Astrocyte of the spinal cord (primary cell): ENCODE measurements at regions not wholly inside any gene's neighbourhood (a gene's known extent, or its start where the extent isn't known, plus 50 kb on each side); places are given as distances from the start of the nearest gene placed in this dataset.

Experiments
- DNase-seq: peaks from one replicate; pipeline ENCODE4 v3.0.0; 2011; ENCODE audit warnings: low read depth, low spot score
- H3K4me3 ChIP-seq: 2 replicates; pipeline ENCODE4 v1.5.1; 2011; ENCODE audit warnings: low read depth, mild to moderate bottlenecking, low read length, moderate library complexity
- in situ Hi-C: cut with HindIII; loops from 2 replicates; pipeline ENCODE4 v1.10.0; 2017; ENCODE audit warnings: low sequenced_read_pairs
- TF ChIP-seq, protein P1 (sequence below): IDR thresholded peaks from 2 replicates; pipeline ENCODE4 v1.5.1; 2012; ENCODE audit warnings: low read depth, mild to moderate bottlenecking, low read length, inconsistent platforms

DNA sequence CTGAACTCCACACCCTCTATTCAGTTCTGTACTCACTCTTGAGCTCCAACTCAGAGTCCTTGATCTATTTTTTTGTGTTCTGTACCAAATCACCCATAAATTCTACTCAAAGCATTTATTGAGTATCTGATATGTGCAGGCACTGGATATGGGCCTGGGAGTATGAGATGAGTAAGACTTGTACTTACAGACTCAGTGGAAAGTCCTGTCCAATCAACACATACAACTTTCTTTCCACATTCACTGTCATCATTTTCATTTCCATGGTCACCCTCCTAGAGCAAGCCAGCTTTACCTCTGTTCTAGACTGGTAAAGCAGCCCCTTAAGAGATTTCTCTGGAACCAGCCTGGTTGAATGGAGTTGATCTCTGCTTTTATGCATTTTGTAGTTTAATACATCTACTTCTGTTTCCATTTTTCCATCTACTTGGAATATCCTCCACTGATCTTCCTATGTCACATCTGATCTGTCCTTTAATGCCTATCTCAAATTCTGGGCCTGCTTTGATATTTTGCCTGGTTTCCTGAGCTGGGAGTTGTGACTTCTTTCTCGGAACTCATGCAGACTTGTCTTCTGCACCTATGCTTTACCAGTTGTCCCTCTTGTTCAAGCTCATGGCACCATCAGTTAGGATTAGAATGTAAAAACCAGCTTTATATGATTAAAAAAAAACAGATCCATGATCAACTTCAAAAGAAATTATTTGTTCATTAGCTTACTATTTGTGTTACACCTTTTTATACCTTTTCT lies 96.9 kb upstream of the GLS start:
- in situ Hi-C loops = no loop called here
- TF ChIP-seq, protein P1, sequence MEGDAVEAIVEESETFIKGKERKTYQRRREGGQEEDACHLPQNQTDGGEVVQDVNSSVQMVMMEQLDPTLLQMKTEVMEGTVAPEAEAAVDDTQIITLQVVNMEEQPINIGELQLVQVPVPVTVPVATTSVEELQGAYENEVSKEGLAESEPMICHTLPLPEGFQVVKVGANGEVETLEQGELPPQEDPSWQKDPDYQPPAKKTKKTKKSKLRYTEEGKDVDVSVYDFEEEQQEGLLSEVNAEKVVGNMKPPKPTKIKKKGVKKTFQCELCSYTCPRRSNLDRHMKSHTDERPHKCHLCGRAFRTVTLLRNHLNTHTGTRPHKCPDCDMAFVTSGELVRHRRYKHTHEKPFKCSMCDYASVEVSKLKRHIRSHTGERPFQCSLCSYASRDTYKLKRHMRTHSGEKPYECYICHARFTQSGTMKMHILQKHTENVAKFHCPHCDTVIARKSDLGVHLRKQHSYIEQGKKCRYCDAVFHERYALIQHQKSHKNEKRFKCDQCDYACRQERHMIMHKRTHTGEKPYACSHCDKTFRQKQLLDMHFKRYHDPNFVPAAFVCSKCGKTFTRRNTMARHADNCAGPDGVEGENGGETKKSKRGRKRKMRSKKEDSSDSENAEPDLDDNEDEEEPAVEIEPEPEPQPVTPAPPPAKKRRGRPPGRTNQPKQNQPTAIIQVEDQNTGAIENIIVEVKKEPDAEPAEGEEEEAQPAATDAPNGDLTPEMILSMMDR = no peak
- DNase-seq = no peak

DNA sequence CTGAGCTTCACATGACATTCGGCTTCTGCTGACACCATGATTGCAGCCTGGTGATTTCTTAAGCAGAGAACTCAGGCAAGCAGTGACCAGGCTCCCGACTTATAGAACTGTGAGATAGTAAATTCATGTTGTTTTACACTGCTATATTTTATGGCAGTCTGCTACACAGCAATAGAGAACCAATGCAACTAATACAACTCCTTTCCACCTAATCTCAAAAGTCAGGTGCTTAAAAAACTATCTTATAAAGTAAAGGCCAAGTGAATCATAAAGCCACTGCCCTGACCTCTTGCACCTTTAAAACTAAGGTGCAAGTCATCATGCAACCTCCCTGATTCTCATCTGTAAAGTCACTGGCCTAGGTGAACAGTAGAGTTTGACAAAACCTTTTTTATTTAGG lies 95.3 kb upstream of the GLS start:
- DNase-seq = no peak
- TF ChIP-seq, protein P1 = no peak
- no peak overlapping the region for H3K4me3 ChIP-seq
- in situ Hi-C loops = no loop called here

More for the DNA sequence above, 96.9 kb upstream of the GLS start:
- H3K4me3 ChIP-seq = no peak overlapping the region

DNA sequence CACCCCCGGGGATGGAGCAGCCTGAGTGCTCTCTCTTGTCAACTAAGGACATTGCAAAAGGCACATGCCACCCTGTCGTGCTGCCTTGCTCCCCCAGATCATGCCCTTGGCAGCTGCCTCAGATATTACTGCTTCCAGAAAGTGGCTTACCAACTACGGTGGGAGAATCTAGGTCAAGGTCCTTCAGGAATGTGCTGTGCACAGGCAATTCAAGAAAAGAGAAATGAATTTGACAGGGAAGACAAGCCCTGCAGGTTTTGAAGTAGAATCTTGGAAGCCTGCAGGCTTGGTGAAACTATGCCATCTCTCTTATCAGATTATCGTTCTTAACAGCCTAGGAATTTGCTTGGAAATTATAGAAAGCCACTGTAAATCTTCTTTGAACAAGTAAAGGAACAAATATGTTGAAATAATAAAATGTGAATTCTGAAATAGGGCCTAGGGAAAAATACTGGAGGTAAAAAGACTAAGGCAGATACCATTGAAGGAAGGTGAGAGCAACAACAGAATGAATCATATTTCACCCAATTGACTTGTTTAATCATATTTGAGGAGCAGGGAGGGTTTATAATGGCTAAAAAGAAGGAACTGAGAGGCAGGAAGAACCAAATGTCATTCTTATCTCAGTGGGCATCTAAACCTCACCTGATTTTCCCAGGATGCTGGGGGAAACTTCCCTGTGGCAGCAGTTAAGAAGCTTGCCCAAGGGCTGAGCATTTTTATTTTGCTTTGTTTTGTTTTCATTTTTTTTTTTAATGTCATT lies 94.0 kb upstream of the GLS start:
- no peak overlapping the region for H3K4me3 ChIP-seq
- in situ Hi-C loops = no loop called here
- no peak for DNase-seq
- TF ChIP-seq, protein P1 = no peak

DNA sequence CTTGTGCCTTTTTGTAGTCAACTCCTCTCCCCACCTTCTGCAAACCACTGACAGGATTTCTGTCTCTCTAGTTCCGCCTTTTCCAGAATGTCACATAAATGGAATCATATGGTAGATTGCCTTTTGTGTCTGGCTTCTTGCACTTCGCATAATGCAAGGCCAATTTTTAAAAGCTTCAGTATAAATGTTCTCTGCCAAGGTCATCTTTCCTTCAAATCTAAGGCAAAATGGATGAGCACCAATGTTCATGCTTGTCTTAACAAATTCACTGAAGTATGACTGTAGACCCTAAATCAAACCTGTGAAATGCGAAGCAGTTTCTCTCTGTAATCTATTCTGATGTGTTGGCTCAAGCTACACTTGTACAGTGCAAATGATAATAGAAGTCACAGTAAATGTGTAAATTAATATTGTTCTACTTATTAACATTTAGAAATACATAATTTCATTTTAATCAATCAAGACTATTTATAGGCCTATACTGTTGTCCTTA lies 92.8 kb upstream of the GLS start:
- no peak overlapping the region for H3K4me3 ChIP-seq
- in situ Hi-C loops = no loop called here
- TF ChIP-seq, protein P1 = no peak
- DNase-seq = no peak

DNA sequence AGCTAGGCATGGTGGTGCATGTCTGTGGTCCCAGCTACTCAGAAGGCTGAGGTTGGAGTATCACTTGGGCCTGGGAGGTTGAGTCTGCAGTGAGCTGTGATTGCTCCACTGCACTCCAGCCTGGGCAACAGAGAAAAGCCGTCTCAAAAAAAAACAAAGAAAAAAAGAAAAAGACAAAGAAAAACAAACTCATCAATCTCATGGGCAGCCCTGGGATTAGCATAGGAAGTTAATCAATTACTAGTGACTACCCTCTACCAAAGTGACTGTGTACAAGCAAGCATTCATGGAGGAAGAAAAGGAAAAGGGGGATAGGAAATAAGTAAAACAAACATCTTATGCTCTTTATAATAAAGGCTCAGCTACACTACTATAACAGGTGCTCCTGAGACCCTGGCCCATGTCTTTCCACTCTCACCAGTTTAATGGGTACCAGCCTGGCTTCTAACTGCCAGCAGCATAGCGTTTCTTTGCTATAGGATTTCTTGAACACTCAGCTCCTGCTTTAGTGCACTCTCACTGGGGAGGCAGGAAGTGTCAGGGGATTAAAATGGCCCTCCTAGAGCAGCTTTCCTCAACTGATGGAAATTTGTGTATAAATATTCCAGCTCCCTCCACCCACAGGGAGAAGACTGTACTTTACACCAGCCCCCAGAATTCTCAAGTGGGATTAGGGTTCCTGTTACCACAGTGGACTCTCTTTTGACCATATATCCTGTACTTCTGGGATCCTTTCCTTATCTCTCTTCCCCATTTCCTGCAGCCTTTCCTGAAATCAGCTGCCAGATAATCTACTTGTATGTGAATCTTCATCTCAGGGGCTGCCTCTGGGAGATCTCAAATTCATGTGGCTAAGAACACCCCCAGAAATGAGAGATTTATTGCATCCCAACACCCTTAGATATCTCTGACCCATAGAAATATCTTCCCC lies 91.3 kb upstream of the GLS start:
- in situ Hi-C loops = no loop called here
- TF ChIP-seq, protein P1 = no peak
- no peak for DNase-seq
- no peak overlapping the region for H3K4me3 ChIP-seq

DNA sequence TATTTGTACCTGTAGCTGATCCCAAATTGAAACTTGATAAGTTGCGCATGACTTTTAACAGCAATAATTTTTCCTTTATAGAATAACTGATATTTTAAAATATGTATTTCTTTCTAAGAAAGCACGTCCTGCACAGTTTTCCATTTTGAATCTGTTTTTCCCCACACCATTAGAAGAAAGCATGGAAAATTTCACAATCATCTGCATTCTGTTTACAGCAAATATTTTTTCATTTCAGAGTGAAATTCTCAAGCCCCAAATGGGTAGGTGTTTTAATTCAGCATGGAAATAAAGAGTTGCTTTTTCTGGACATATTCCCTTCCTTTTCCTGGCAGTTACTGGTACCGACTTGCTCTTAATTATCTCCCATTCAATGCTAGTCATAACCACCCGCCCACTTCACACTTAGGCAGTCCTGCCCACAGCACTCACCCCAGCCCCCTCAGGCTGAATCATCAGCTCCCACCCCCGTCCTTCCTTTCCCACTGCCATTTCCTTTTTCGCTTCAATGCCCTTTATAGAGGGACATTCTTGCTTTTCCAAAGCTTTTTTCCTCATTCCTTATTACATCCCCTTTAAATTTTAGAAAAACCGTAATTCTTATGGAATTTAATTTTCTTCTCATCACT lies 89.2 kb upstream of the GLS start:
- peak; percentile 69 for DNase-seq
- TF ChIP-seq, protein P1 = no peak
- H3K4me3 ChIP-seq = no peak overlapping the region
- in situ Hi-C loops = no loop called here
